Activated CD4-positive, alpha-beta memory T cell treated with anti-CD3 and anti-CD28 coated beads for 36 hours (primary cell): ENCODE measurements at regions not wholly inside any gene's neighbourhood (a gene's known extent, or its start where the extent isn't known, plus 50 kb on each side); places are given as distances from the start of the nearest gene placed in this dataset.

Experiments used
- CTCF ChIA-PET: fragments of 350-600 bp; sonication (Branson Sonifier 250); formaldehyde crosslinking; loops from one replicate; lab custom pipeline; 2021; ENCODE audit warnings: antibody characterized with exemption, inconsistent platforms; lab: Charles Lee
- POLR2A ChIA-PET: fragments of 350-600 bp; sonication (Branson Sonifier 250); formaldehyde crosslinking; loops from one replicate; lab custom pipeline; 2021; ENCODE audit warnings: antibody characterized with exemption; lab: Charles Lee
- DNase-seq: peaks from one replicate; pipeline ENCODE4 v3.0.0-alpha.2; 2020
- H3K27ac Mint-ChIP-seq: one replicate; pipeline ENCODE4 v1.8.0; 2021; ENCODE audit warnings: mixed read lengths
- H3K27me3 Mint-ChIP-seq: one replicate; pipeline ENCODE4 v1.8.0; 2021; ENCODE audit warnings: mixed read lengths
- H3K36me3 Mint-ChIP-seq: one replicate; pipeline ENCODE4 v1.8.0; 2021; ENCODE audit warnings: mixed read lengths
- H3K4me1 Mint-ChIP-seq: one replicate; pipeline ENCODE4 v1.8.0; 2021; ENCODE audit warnings: low read depth, mixed read lengths
- H3K4me3 Mint-ChIP-seq: one replicate; pipeline ENCODE4 v1.8.0; 2021; ENCODE audit warnings: mild to moderate bottlenecking, mixed read lengths
- H3K9me3 Mint-ChIP-seq: one replicate; pipeline ENCODE4 v1.8.0; 2021; ENCODE audit warnings: mixed read lengths
- intact Hi-C: fragments of 100-400 bp; cut with micrococcal nuclease; formaldehyde crosslinking; loops from one replicate; pipeline ENCODE4 v1.15.1; 2023

DNA sequence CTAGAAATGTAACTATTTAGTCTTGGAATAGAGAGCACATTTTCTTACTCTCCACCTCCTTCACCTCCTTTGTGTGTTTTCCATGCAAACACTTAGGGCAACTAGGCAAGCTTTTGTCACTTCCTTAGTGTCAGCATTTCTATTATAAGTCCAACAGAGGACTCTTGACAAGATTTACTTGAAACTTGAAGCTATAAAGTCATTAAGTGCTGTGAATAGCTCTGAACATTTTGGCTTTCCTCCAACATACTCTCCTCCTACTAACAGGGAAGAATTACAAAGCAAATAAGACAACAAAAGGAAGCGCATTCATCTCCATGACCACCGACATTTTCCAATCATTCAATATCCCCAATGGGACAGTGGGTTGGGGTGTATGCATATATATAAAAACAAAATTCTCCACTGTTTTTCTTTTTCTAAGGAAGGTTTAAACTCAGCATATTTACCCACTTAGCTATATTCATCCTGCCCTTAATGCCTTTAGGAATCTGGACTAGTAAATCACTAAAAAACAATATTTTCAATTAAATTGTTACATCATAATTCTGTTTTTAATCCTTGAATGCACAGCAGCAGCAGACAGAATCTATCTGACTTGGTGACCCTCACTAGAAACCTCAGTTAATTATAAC lies 264.6 kb downstream of the SNCA start:
- POLR2A ChIA-PET = no interaction called here
- Mint-ChIP-seq H3K27ac (no peak overlapping the region), H3K27me3 (peaks cover 4% of the 10 kb centered on the region), H3K4me1 (no peaks in the 10 kb centered on the region), H3K36me3 (no peaks in the 10 kb centered on the region), H3K9me3 (no peaks in the 10 kb centered on the region), H3K4me3 (no peak overlapping the region)
- CTCF ChIA-PET = no interaction called here
- DNase-seq = no peak
- intact Hi-C loops = no loop called here

DNA sequence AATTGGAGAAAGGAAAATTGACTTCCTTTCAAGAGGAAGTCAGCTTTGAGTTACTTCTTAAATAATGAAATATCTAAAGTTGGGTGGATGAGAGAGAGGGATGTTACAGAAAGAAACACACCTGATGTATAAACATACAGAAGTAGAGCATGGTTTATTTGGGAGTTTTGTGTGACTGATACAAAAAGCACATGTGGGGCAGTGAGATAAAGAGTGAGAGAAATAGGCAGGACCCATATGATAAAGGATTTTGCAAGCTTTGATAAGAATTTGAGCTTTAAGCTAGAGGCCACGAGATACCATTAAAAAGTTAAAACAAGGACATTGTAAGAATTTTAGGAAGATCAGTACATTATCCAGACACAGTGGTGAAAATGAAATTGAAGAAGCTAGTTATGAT lies 263.3 kb upstream of the GPRIN3 start:
- intact Hi-C loops = no loop called here
- CTCF ChIA-PET = no interaction called here

DNA sequence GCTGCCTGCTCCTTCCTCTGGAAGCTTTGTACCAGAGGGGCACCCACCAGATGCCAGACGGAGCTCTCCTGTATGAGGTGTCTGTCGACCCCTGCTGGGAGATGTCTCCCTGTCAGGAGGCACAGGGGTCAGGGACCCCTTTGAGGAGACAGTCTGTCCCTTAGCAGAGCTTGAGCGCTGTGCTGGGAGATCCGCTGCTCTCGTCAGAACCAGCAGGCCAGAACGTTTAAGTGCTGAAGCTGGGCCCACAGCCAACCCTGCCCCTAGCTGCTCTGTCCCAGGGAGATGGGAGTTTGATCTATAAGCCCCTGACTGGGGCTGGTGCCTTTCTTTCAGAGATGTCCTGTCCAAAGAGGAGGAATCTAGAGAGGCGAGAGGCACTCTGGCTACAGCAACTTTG lies 260.3 kb upstream of the GPRIN3 start:
- Mint-ChIP-seq H3K4me3 (no peak overlapping the region), H3K27me3 (peaks cover 4% of the 10 kb centered on the region), H3K9me3 (no peaks in the 10 kb centered on the region), H3K27ac (no peak overlapping the region), H3K4me1 (peaks cover 8% of the 10 kb centered on the region), H3K36me3 (no peaks in the 10 kb centered on the region)
- ChIA-PET POLR2A (no interaction called here), CTCF (no interaction called here)
- intact Hi-C loops = no loop called here
- DNase-seq = no peak

More for the DNA sequence above, 263.3 kb upstream of the GPRIN3 start:
- no peak for DNase-seq
- Mint-ChIP-seq H3K4me1 (no peaks in the 10 kb centered on the region), H3K36me3 (no peaks in the 10 kb centered on the region), H3K27ac (no peak overlapping the region), H3K27me3 (peaks cover 4% of the 10 kb centered on the region), H3K9me3 (no peaks in the 10 kb centered on the region), H3K4me3 (no peak overlapping the region)
- POLR2A ChIA-PET = no interaction called here

DNA sequence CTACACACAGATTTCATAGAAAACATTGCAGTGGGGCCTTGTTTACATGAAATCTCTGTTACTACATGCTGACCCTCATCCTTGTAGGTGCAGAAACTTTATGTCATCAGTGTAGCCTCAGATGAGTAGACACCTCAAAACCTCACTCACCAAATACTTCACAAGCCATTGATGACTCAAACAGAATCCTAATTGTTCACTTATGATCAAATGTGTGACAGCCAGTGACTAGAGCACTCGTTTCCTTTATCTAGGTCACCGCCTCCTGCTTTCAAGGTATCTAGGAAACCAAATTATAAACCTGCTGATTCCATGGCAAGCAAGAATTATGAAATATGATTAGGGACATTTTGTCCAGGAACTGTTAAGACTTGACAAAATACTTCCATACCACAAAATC lies 255.8 kb upstream of the GPRIN3 start:
- no peaks in the 10 kb centered on the region for H3K36me3 Mint-ChIP-seq

DNA sequence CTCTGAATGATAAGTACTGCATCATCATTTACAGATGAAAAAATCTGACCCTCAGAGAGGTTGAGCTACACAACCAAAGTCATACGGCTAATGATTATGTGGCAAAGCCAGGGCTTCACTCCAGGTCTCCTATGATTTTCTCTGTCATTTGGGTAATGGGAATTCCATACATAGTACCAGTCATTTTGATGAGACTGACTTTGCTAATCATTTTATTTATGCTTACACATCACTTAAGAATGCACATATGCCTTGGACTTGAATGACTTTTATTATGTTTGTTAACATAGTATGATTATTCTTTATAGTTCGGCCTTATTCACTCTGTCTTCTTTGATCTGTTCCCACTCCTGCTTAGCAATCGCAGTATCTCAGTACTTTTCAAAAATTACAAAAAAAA lies 255.1 kb upstream of the GPRIN3 start:
- no peaks in the 10 kb centered on the region for H3K9me3 Mint-ChIP-seq
- no peaks in the 10 kb centered on the region for H3K36me3 Mint-ChIP-seq
- ChIA-PET POLR2A (no interaction called here), CTCF (no interaction called here)
- DNase-seq = no peak
- H3K4me3 Mint-ChIP-seq = no peak overlapping the region
- H3K4me1 Mint-ChIP-seq = peaks cover 9% of the 10 kb centered on the region
- intact Hi-C loops = loop anchor here (1.0 kb wide), 1 partner anchor 92 kb away; no protein-coding TSS in a partner anchor
- no peaks in the 10 kb centered on the region for H3K27me3 Mint-ChIP-seq
- H3K27ac Mint-ChIP-seq = no peak overlapping the region

More for the DNA sequence above, 255.8 kb upstream of the GPRIN3 start:
- Mint-ChIP-seq H3K4me3 (no peak overlapping the region), H3K27me3 (peaks cover 1% of the 10 kb centered on the region), H3K27ac (no peak overlapping the region), H3K4me1 (peaks cover 9% of the 10 kb centered on the region), H3K9me3 (no peaks in the 10 kb centered on the region)
- DNase-seq = no peak
- ChIA-PET CTCF (no interaction called here), POLR2A (no interaction called here)
- intact Hi-C loops = loop anchor here (1.0 kb wide), 1 partner anchor 93 kb away; no protein-coding TSS in a partner anchor

DNA sequence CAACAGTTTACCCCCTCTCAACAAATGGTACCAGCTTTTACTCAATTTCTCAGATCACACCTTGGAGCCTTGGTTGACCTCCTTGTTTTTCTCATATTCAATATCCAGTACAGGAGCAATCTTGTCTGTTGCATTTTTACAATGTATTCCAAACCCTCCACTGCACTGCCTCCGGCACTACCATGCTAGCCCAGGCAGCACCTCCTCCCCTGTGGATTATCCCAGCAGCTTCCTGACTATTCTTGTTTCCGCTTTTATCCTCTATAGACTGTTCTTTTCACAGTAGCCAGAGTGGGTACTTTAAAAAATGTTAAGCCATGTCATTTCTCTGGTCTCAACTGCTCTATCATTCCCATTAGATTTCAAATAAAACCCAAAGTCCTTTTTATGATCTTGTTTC lies 253.4 kb upstream of the GPRIN3 start:
- CTCF ChIA-PET = no interaction called here
- Mint-ChIP-seq H3K27ac (no peak overlapping the region), H3K36me3 (no peaks in the 10 kb centered on the region), H3K4me1 (peaks cover 9% of the 10 kb centered on the region), H3K27me3 (no peaks in the 10 kb centered on the region), H3K9me3 (no peaks in the 10 kb centered on the region), H3K4me3 (no peak overlapping the region)
- POLR2A ChIA-PET = no interaction called here
- no peak for DNase-seq
- intact Hi-C loops = no loop called here

DNA sequence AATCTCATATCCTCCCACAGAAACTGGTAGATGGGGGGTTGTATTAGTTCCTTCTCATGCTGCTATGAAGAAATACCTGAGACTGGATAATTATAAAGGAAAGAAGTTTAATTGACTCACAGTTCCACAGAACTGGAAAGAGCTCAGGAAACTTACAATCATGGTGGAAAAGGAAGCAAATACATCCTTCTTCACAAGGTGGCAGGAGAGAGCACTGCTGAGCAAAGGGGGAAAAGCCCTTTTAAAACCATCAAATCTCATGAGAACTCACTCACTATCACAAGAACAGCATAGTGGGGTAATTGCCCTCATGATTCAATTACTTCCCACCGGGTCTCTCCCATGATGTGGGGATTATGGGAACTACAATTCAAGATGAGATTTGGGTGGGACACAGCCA lies 250.5 kb upstream of the GPRIN3 start:
- ChIA-PET CTCF (interaction anchor here (1.0 to 1.6 kb wide), 2 partner anchors 9 to 17 kb away, joined by 5 read pairs; no protein-coding TSS in a partner anchor), POLR2A (no interaction called here)
- intact Hi-C loops = no loop called here
- no peak for DNase-seq
- H3K36me3 Mint-ChIP-seq = no peaks in the 10 kb centered on the region
- no peaks in the 10 kb centered on the region for H3K27me3 Mint-ChIP-seq
- no peak overlapping the region for H3K27ac Mint-ChIP-seq
- no peaks in the 10 kb centered on the region for H3K9me3 Mint-ChIP-seq
- peaks cover 3% of the 10 kb centered on the region for H3K4me1 Mint-ChIP-seq
- H3K4me3 Mint-ChIP-seq = no peak overlapping the region

DNA sequence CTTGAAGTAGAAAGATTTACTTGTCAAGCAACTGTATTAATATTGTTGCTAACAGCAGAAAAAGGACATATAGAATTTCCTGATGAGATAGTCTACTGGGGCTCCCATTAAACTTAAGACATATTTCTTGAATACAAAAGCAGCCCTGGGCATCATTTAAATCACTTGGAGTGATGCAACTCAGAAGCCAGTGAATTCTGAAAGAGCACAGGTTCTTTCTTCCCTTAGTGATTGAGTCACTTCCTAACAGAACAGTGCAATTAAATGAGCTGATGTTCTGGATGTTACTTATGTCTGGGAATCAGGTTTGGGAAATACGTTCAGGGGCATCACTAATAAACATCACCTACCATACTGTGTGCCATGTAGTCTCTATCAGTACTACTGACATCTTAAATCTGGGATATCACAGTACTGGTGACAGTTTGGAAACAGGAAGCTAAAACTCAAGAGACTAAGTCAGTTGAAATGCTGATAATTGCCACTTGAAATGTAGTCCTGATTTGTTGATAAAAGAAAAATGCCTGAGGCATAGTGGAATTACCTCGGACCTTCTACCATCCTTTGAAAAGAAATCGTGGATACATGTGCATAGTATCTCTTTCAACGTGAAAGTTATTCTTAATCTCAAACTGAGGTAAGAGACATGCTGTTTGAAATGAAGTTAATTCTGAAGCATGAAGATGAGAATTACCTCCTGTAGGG lies 249.2 kb upstream of the GPRIN3 start:
- intact Hi-C loops = no loop called here
- H3K9me3 Mint-ChIP-seq = no peaks in the 10 kb centered on the region
- no peaks in the 10 kb centered on the region for H3K4me1 Mint-ChIP-seq
- no peaks in the 10 kb centered on the region for H3K27me3 Mint-ChIP-seq
- no peak overlapping the region for H3K27ac Mint-ChIP-seq
- no peak for DNase-seq
- no peak overlapping the region for H3K4me3 Mint-ChIP-seq
- ChIA-PET POLR2A (no interaction called here), CTCF (interaction anchor here (1.6 kb wide), 1 partner anchor 16 kb away, joined by 5 read pairs; no protein-coding TSS in a partner anchor)
- H3K36me3 Mint-ChIP-seq = no peaks in the 10 kb centered on the region

DNA sequence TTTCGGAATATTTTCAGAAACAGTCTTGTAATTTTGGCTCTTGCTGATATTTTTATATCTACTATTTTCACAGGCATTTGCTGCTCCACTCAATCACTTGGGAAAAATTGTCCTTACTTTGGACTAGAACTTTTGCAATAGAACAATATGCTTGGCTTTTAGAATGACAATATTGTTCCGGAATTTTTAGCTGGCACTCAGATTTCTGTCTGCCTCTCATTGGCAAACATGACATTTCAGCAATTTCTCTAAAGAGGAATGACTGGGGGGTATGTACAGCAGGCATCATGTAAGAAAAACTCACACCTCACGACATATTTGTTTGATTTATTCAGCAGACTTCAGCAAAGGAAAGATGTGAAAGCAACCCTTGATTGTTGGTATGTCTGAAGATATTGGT lies 243.6 kb upstream of the GPRIN3 start:
- CTCF ChIA-PET = no interaction called here

DNA sequence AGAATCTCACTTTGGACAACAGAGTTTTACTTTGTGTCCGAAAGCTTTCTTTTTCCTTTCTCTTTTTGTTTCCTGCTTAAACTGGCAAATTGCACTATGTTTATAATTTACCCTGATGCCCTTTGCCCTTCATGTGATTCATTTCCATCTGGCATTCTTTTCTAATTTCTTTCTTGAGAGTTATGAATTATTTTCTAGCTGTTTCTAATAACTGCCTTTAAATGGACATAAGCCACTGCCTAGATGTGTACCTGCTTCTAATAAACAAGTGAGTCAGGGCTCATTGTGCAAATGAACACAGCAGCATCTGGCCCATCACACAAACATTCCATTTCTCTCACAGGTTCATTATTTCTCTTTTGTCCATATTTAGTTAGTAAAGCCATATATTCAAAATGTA lies 242.3 kb upstream of the GPRIN3 start:
- H3K4me1 Mint-ChIP-seq = no peaks in the 10 kb centered on the region
- no peak for DNase-seq
- intact Hi-C loops = no loop called here
- H3K27ac Mint-ChIP-seq = no peak overlapping the region
- ChIA-PET POLR2A (no interaction called here), CTCF (interaction anchor here (1.2 kb wide), 1 partner anchor 8 kb away, joined by 5 read pairs; no protein-coding TSS in a partner anchor)
- H3K9me3 Mint-ChIP-seq = peaks cover 5% of the 10 kb centered on the region
- H3K27me3 Mint-ChIP-seq = peaks cover 3% of the 10 kb centered on the region
- no peak overlapping the region for H3K4me3 Mint-ChIP-seq
- H3K36me3 Mint-ChIP-seq = peaks cover 2% of the 10 kb centered on the region

More for the DNA sequence above, 243.6 kb upstream of the GPRIN3 start:
- intact Hi-C loops = no loop called here
- H3K36me3 Mint-ChIP-seq = peaks cover 2% of the 10 kb centered on the region
- H3K27me3 Mint-ChIP-seq = peaks cover 3% of the 10 kb centered on the region
- POLR2A ChIA-PET = no interaction called here
- DNase-seq = no peak
- H3K4me3 Mint-ChIP-seq = no peak overlapping the region
- H3K27ac Mint-ChIP-seq = no peak overlapping the region
- H3K9me3 Mint-ChIP-seq = no peaks in the 10 kb centered on the region
- H3K4me1 Mint-ChIP-seq = no peaks in the 10 kb centered on the region

DNA sequence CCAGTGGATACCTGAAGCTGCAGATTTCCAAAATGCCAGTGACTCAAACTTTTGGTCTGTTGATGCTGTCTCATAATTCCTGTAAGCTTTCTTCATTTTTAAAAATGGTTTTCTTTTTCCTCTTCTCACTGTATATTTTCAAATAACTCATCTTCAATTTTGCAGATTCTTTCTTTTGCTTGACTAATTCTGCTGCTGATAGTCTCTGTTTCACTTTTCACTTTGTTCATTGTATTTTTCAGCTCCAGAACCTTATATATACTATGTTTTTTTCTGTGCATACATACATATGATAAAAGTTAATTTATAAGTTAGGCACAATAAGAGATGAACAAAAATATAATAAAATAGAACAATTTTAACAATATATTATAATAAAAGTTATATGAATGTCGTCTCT lies 237.7 kb upstream of the GPRIN3 start:
- Mint-ChIP-seq H3K9me3 (peaks cover 13% of the 10 kb centered on the region), H3K4me1 (no peaks in the 10 kb centered on the region), H3K27me3 (peaks cover 3% of the 10 kb centered on the region), H3K36me3 (peaks cover 2% of the 10 kb centered on the region), H3K27ac (no peak overlapping the region), H3K4me3 (no peak overlapping the region)
- DNase-seq = no peak
- POLR2A ChIA-PET = no interaction called here
- CTCF ChIA-PET = no interaction called here
- intact Hi-C loops = no loop called here

DNA sequence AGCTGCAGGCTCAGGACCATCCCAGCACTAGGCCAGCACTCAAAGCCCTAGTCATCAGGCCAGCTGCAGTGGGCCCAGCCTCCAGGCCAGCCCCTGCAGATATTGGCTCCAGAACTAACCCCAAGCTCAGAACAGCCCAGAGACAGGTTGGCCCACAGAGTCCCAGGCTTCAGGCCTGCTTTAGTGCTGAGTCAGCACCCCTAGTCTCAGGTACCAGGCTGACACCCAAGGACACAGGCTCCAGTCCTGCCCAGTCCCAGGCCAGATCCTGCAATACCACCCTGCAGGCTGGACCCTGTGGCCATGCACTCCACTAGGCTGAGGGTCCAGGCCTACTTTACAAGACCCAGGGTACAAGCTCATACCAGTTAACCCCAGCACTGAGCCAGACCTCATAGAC lies 234.4 kb upstream of the GPRIN3 start:
- Mint-ChIP-seq H3K4me1 (peaks cover 4% of the 10 kb centered on the region), H3K4me3 (no peak overlapping the region), H3K27ac (no peak overlapping the region), H3K27me3 (peaks cover 4% of the 10 kb centered on the region), H3K9me3 (peaks cover 13% of the 10 kb centered on the region), H3K36me3 (peaks cover 2% of the 10 kb centered on the region)
- ChIA-PET CTCF (no interaction called here), POLR2A (no interaction called here)
- intact Hi-C loops = no loop called here
- DNase-seq = no peak
